Caki2 (cell line): ENCODE measurements at regions not wholly inside any gene's neighbourhood (a gene's known extent, or its start where the extent isn't known, plus 50 kb on each side); places are given as distances from the start of the nearest gene placed in this dataset.

Experiments
- DNase-seq: peaks from one replicate; pipeline ENCODE4 v3.0.0-alpha.2; 2015; ENCODE audit warnings: low read depth
- in situ Hi-C: cut with HindIII; loops from 2 replicates; pipeline ENCODE4 v1.10.0; 2016; ENCODE audit warnings: low sequenced_read_pairs, low pct_unique_long_range_greater_than_20kb, mixed read lengths

GRCh38 chr5:82622205-82622604 lies 344.1 kb upstream of the RPS23 start:
- no peak for DNase-seq
- in situ Hi-C loops, result no loop called here

DNA sequence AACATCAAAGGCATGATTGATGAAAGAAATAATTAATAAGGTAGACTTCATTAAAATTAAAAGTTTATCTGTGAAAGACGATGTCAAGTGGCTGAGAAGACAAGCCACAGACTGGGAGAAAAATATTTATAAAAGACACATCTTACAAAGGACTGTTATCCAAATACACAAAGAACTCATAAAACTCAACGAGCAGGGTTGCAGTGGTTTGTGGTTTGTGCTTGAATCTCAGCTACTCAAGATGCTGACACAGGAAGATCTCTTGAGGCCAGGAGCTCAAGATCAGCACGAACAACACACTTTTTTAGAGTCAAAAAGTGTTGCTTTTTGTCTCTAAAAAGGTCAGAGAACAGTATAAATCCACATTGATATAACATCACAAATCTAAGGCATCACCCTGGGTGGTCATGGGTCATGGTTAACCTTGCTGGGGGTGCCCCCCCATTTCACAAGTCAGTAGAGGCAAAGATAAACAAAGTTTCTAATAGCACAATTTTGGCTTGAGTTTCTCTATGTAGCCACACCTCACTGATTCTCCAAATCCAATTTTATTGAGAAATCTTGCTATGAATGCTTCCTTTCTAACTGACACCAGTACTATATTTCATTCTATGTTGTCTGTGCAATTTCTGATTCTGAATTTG lies 342.9 kb upstream of the RPS23 start:
- in situ Hi-C loops, result no loop called here
- no peak for DNase-seq

DNA sequence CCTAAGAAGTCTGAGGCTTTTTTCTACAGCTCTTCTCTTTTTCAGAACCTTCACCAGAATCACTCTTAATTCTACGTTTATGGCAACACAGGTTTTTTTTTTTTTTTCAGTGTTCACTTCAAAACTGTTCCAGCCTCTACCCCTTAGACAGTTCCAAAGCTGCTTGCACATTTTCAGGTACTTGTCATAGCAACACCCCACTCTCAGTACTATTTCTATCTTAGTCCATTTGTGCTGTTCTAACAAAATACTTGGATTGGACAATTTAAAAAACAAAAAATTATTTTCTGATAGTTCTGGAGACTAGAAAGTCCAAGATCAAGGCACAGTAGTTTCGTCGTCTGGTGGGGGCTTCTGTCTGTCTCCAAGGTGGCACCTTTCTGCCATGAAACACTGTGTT lies 340.9 kb upstream of the RPS23 start:
- no peak for DNase-seq
- in situ Hi-C loops, result no loop called here

DNA sequence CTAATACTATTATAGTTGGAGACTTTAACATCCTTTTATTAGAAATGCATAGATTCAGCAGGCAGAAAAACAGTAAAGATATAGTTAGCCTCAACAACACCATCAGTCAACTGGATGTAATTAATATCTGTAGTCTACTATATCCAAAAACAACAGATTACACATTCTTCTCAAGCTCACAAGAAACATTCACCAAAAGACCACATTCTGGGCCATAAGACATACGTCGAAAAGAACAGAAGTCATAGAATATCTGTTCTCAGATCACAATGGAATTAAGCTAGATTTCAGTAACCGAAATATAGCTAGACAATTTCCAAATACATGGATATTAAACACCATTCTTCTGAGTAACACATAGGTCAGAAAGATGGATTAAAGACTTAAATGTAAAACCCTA lies 336.6 kb upstream of the RPS23 start:
- DNase-seq, result no peak
- in situ Hi-C loops, result no loop called here

DNA sequence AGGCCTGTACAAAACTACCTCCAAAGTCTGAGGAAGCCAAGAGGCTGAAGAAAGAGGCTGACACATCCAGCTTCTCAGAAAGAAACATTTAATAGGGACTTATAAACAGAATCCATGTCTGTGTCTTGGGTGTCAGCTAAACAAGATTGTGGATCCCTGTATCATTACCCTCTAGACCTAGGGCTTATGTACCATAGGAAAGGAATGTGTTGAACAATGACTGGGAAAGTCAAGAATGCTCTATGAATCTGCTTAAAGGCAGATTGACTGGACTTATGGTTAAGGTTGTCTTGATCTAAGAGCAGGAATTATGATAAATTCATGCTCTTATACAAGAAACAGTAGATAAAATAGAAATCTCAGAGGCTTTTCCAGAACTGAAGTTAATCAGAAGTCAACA lies 335.7 kb upstream of the RPS23 start:
- in situ Hi-C loops, result no loop called here
- no peak for DNase-seq

DNA sequence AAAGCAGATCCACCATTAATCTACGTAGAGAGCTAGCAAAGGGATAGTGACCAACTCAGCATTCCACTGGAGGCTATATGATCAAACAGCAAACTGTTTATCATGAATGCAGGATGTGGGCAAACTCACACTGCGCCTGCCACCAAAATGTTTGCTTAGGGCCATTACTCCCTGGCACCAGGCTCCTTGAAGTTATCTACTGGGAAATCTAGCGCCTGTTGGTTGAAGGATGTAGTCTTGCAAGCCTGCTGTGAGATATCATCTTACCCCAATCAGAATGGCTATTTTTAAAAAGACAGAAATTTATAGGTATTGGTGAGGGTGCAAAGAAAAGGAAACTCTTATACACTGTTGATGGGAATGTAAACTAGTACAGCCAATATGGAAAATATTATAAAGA lies 332.5 kb upstream of the RPS23 start:
- DNase-seq, result no peak
- in situ Hi-C loops, result no loop called here

- DNase-seq, result no peak
- in situ Hi-C loops, result no loop called here
Observed at GRCh38 chr5:82605441-82605973, 327.4 kb upstream of the RPS23 start.

- no peak for DNase-seq
- in situ Hi-C loops, result no loop called here
Observed at GRCh38 chr5:82603033-82603987, 325.2 kb upstream of the RPS23 start.

DNA sequence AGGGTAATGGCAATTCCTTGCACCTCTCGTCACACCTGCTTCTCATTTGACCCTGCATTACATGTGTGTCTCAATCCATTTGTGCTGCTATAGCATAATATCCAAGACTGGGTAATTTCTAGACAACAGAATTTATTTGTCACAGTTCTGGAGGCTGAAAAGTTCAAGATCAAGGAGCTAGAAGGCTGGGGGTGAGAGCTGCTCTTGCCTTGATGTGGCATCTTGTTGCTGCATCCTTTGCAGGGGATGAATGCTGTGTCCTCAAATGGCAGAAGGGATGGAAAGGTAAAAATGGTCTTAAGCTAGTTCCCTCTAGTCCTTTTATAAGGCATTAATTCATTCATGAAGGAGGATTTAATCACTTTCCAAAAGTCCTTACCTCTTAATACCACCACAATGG lies 323.7 kb upstream of the RPS23 start:
- no peak for DNase-seq
- in situ Hi-C loops, result no loop called here

- no peak for DNase-seq
- in situ Hi-C loops, result no loop called here
Observed at GRCh38 chr5:82601077-82601476, 322.9 kb upstream of the RPS23 start.

GRCh38 chr5:82599692-82600091 lies 321.5 kb upstream of the RPS23 start:
- in situ Hi-C loops, result no loop called here
- no peak for DNase-seq

GRCh38 chr5:82599030-82599429 lies 320.9 kb upstream of the RPS23 start:
- in situ Hi-C loops, result no loop called here
- no peak for DNase-seq

DNA sequence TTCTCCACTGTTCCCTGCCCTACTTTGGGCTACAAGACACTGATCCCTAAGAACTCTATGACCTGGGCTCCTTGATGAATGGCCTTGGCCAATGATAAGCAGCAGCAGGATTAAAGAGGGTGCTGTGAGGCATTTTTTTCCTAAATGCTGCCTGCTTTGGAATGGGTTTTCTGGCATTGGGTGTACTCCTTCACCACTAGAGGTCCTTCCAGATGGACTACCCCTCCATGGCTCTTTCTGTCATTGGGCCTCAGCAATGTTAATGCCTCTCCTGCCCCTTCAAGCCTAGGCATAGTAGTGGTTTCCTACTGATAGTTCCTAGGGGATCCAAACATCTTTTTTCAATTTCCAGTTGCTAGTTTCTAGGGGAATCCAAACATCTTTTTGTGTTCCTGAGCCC lies 319.3 kb upstream of the RPS23 start:
- no peak for DNase-seq

GRCh38 chr5:82596451-82596850 lies 318.3 kb upstream of the RPS23 start:
- in situ Hi-C loops, result no loop called here
- DNase-seq, result no peak

More for the DNA sequence above, 319.3 kb upstream of the RPS23 start:
- in situ Hi-C loops, result no loop called here

GRCh38 chr5:82595113-82595512 lies 317.0 kb upstream of the RPS23 start:
- DNase-seq, result no peak
- in situ Hi-C loops, result no loop called here

DNA sequence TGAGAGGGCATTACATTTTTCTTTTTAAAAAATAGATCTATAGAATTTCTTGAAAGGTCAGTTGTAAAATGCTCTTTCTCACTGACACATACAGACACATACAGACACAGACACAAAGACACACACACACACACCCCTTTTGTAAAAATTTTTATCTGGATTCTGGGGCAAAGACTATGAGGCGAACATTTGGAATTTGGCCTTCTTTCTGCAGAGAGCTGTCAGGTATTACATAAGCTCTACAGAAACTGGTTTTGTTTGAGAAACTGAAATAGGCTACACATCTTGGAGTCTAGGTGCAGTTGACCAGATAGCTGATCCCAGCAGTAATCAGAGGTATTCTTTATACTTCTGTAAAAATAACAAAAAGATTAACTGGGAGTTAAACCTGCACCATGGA lies 315.9 kb upstream of the RPS23 start:
- in situ Hi-C loops, result no loop called here
- DNase-seq, result no peak

DNA sequence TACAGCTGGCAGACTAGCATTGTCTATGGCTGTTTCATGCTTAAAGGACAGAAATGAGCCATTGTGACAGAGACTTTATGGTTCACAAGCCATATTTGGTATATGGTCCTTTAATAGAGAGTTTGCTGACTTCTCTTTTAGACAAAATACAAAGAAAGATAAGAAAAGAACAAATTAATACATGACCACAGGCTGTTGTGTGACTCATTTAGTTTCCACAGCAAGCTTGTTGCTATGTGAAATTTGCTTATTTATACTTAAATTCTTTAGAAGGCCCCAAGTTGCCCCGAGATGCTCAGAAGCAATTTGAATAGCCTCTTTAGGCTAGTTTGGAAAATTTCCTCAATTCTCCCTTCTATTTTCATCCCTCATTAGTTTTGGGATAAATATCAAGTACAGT lies 315.3 kb upstream of the RPS23 start:
- DNase-seq, result no peak
- in situ Hi-C loops, result no loop called here

DNA sequence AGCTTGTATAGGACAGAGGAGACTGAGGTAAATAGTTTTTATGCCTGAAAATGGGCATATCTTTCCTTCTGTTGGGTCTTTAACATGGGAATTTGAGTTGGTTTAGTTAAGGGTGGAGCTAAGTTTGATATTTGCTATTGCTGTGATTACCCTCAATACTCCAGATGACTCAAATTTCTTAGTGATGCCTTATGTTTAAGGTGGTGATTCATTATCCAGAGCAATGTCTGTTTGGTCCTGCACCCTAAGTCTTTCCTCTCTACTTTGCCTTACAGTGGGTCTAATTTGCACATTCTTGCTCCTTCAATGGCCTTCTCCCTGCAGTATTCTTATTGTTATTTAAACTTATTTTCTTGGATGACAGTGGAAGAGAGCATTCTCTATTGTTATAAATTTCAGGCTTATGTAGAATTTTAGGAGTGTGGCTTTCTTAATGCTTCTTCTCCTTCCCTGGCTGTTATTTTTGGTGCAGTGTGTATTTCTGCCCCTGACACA lies 312.9 kb upstream of the RPS23 start:
- in situ Hi-C loops, result no loop called here
- no peak for DNase-seq

DNA sequence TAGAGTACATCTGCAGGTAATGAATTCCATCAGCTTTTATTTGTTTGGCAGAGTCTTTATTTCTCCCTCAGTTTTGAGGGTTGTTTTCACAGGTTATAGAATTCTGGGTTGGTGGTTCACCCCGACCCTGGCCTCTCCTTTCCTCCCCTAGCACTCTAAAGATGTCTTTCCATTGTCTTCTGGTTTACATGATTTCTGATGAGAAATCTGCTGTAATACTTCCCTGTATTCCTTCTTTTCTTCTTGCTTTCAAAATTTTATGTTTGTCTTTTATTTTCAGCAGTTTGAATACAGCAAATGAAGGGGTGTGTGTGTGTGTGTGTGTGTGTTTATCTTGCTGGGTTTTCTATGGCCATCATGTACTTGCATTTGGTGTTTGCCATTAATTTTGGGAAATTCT lies 312.0 kb upstream of the RPS23 start:
- no peak for DNase-seq
- in situ Hi-C loops, result no loop called here
